Keratinocyte (primary cell): ENCODE measurements at regions not wholly inside any gene's neighbourhood (a gene's known extent, or its start where the extent isn't known, plus 50 kb on each side); places are given as distances from the start of the nearest gene placed in this dataset.

Source experiments
- DNase-seq: peaks from one replicate; pipeline ENCODE4 v3.0.0-alpha.2; 2011; ENCODE audit warnings: low read depth, missing footprints, low spot score
- FAIRE-seq: peaks from 2 replicates; lab custom pipeline; 2011; peaks lifted over from hg19 to GRCh38; lab: Jason Lieb, UNC
- H2AFZ ChIP-seq: 2 replicates; pipeline ENCODE4 v1.6.0; 2012; ENCODE audit warnings: low read length, control low read depth, inconsistent platforms; ENCODE audit not compliant: control insufficient read depth
- H3K27ac ChIP-seq: 2 replicates; pipeline ENCODE4 v1.5.1; 2011; ENCODE audit warnings: low read length; ENCODE audit not compliant: control insufficient read depth, insufficient read depth
- H3K27me3 ChIP-seq: 3 replicates; pipeline ENCODE4 v1.6.0; 2011; ENCODE audit warnings: low read length; ENCODE audit not compliant: control insufficient read depth, insufficient read depth; ENCODE audit errors: extremely low read depth
- H3K36me3 ChIP-seq, 2 experiments: 2 replicates in 1 of 2; 3 replicates in 1 of 2; pipeline ENCODE4 v1.5.1; 2011; ENCODE audit warnings: low read length in 2 of 2, mild to moderate bottlenecking in 1 of 2; ENCODE audit not compliant: control insufficient read depth in 2 of 2, insufficient read depth in 2 of 2; ENCODE audit errors: extremely low read depth in 1 of 2
- H3K4me1 ChIP-seq: 3 replicates; pipeline ENCODE4 v1.5.1; 2011; ENCODE audit warnings: low read length; ENCODE audit not compliant: control insufficient read depth, insufficient read depth; ENCODE audit errors: extremely low read depth
- H3K4me2 ChIP-seq: 3 replicates; pipeline ENCODE4 v1.6.0; 2011; ENCODE audit warnings: low read depth, low read length; ENCODE audit not compliant: control insufficient read depth, insufficient read depth; ENCODE audit errors: extremely low read depth
- H3K4me3 ChIP-seq, 3 experiments: fragments of 200-600 bp in 1 of 3; sonication (generic) in 1 of 3; 2 replicates in 2 of 3; 3 replicates in 1 of 3; pipeline ENCODE4 v1.5.1; 2011 to 2016; ENCODE audit warnings: low read length in 3 of 3, mild to moderate bottlenecking in 3 of 3, control low read depth in 2 of 3, inconsistent platforms in 1 of 3, low read depth in 1 of 3, mixed read lengths in 1 of 3, mixed run types in 1 of 3, moderate library complexity in 1 of 3; ENCODE audit not compliant: control insufficient read depth in 2 of 3, insufficient read depth in 2 of 3; ENCODE audit errors: extremely low read depth in 1 of 3
- H3K79me2 ChIP-seq: 2 replicates; pipeline ENCODE4 v1.6.0; 2012; ENCODE audit warnings: low read length; ENCODE audit not compliant: control insufficient read depth, insufficient read depth
- H3K9ac ChIP-seq: 3 replicates; pipeline ENCODE4 v1.6.0; 2011; ENCODE audit warnings: low read length; ENCODE audit not compliant: control insufficient read depth, insufficient read depth; ENCODE audit errors: extremely low read depth
- H3K9me1 ChIP-seq: 3 replicates; pipeline ENCODE4 v1.6.0; 2011; ENCODE audit warnings: low read length; ENCODE audit not compliant: control insufficient read depth, insufficient read depth; ENCODE audit errors: extremely low read depth
- H3K9me3 ChIP-seq: 2 replicates; pipeline ENCODE4 v1.5.1; 2012; ENCODE audit warnings: low read depth, low read length; ENCODE audit not compliant: control insufficient read depth
- H4K20me1 ChIP-seq: 3 replicates; pipeline ENCODE4 v1.6.0; 2011; ENCODE audit warnings: low read length; ENCODE audit not compliant: control insufficient read depth, insufficient read depth; ENCODE audit errors: extremely low read depth
- CTCF ChIP-seq, 3 experiments: IDR thresholded peaks in 1 of 3; conservative IDR thresholded peaks in 1 of 3; optimal IDR thresholded peaks in 1 of 3; 2 replicates in 2 of 3; 3 replicates in 1 of 3; pipeline versions ENCODE3 to v1.5.1; 2011; ENCODE audit warnings: low read length in 3 of 3, mild to moderate bottlenecking in 3 of 3, moderate library complexity in 2 of 3, control low read depth in 1 of 3, inconsistent platforms in 1 of 3; ENCODE audit not compliant: insufficient read depth in 2 of 3; ENCODE audit errors: extremely low read depth in 1 of 3
- EZH2 ChIP-seq: IDR thresholded peaks from one replicate; pipeline ENCODE4 v1.6.1; 2012; ENCODE audit warnings: inconsistent platforms, mild to moderate bottlenecking, low read length, moderate library complexity
- dilution Hi-C: fragments of 300-500 bp; cut with MboI; formaldehyde crosslinking; loops from one replicate; pipeline ENCODE4 v1.7.0; 2020; ENCODE audit warnings: low sequenced_read_pairs; ENCODE audit not compliant: extremely low pct_ligation_motif_present

GRCh38 chr6:169071394-169071793 lies 182.3 kb downstream of the THBS2 start:
- H3K27me3 ChIP-seq, result no peaks in the 10 kb centered on the region
- H3K36me3 ChIP-seq, result no peaks in the 10 kb centered on the region
- no peak for DNase-seq
- no peaks in the 10 kb centered on the region for H3K9me1 ChIP-seq
- no peaks in the 10 kb centered on the region for H3K9me3 ChIP-seq
- H3K9ac ChIP-seq, result no peak overlapping the region
- dilution Hi-C loops, result no loop called here
- H3K27ac ChIP-seq, result no peak overlapping the region
- no peak for TF ChIP-seq CTCF (optimal IDR thresholded peaks at IDR 0.05 in 1 of 3, IDR thresholded peaks at IDR 0.05 in 1 of 3, conservative IDR thresholded peaks at IDR 0.05 in 1 of 3; ENCODE audit: extremely low read depth in 1 of 3, insufficient read depth in 2 of 3, low read length in 3 of 3)
- no peak for TF ChIP-seq EZH2
- no peak overlapping the region for H3K4me2 ChIP-seq
- H3K4me1 ChIP-seq, result peaks cover 12% of the 10 kb centered on the region
- H2AFZ ChIP-seq, result no peak overlapping the region
- no peaks in the 10 kb centered on the region for H3K79me2 ChIP-seq
- no peak overlapping the region for H3K4me3 ChIP-seq
- H4K20me1 ChIP-seq, result no peaks in the 10 kb centered on the region
- FAIRE-seq, result peak; percentile 32

GRCh38 chr6:169070506-169071176 lies 183.0 kb downstream of the THBS2 start:
- no peak overlapping the region for H2AFZ ChIP-seq
- H3K4me2 ChIP-seq, result peak overlapping the region; percentile 22
- DNase-seq (peak; percentile 80), FAIRE-seq (peak; percentile 84)
- no peaks in the 10 kb centered on the region for H4K20me1 ChIP-seq
- no peak overlapping the region for H3K27ac ChIP-seq
- H3K79me2 ChIP-seq, result no peaks in the 10 kb centered on the region
- no peak overlapping the region for H3K9ac ChIP-seq
- TF ChIP-seq CTCF (optimal IDR thresholded peaks at IDR 0.05 in 1 of 3, IDR thresholded peaks at IDR 0.05 in 1 of 3, conservative IDR thresholded peaks at IDR 0.05 in 1 of 3; ENCODE audit: extremely low read depth in 1 of 3, insufficient read depth in 2 of 3, low read length in 3 of 3), result no peak
- TF ChIP-seq EZH2, result no peak
- H3K9me3 ChIP-seq, result no peaks in the 10 kb centered on the region
- peaks cover 12% of the 10 kb centered on the region for H3K4me1 ChIP-seq
- no peaks in the 10 kb centered on the region for H3K27me3 ChIP-seq
- no peak overlapping the region for H3K4me3 ChIP-seq
- dilution Hi-C loops, result no loop called here
- H3K36me3 ChIP-seq, result no peaks in the 10 kb centered on the region
- H3K9me1 ChIP-seq, result no peaks in the 10 kb centered on the region
